Hindlimb muscle (tissue), 1 donor: ENCODE measurements at regions not wholly inside any gene's neighbourhood (a gene's known extent, or its start where the extent isn't known, plus 50 kb on each side); places are given as distances from the start of the nearest gene placed in this dataset.

Source experiments
- DNase-seq: peaks from one replicate; pipeline ENCODE4 v3.0.0-alpha.2; 2013

GRCh38 chr11:22491555-22492225 is 133.9 kb downstream of the FANCF start:
- DNase-seq, result peak; percentile 26

- DNase-seq, result no peak
These were observed 142.0 kb downstream of the SLC17A6 start for GRCh38 chr11:22479971-22480720.

- peak; percentile 79 for DNase-seq
These were observed 141.0 kb downstream of the SLC17A6 start for GRCh38 chr11:22479208-22479607.

GRCh38 chr11:22478169-22478568 is 140.0 kb downstream of the SLC17A6 start:
- no peak for DNase-seq

GRCh38 chr11:22477312-22477711 is 139.1 kb downstream of the SLC17A6 start:
- DNase-seq, result no peak

- no peak for DNase-seq
These were observed 138.4 kb downstream of the SLC17A6 start for GRCh38 chr11:22476589-22476988.

- no peak for DNase-seq
These were observed 136.4 kb downstream of the SLC17A6 start for GRCh38 chr11:22474616-22475015.

GRCh38 chr11:22473586-22473985 is 135.4 kb downstream of the SLC17A6 start:
- no peak for DNase-seq

GRCh38 chr11:22472306-22472705 is 134.1 kb downstream of the SLC17A6 start:
- no peak for DNase-seq

- no peak for DNase-seq
These were observed 133.2 kb downstream of the SLC17A6 start for GRCh38 chr11:22471385-22471784.

GRCh38 chr11:22467741-22468140 is 129.6 kb downstream of the SLC17A6 start:
- no peak for DNase-seq

- DNase-seq, result no peak
These were observed 129.1 kb downstream of the SLC17A6 start for GRCh38 chr11:22467248-22467647.

GRCh38 chr11:22466809-22467208 is 128.6 kb downstream of the SLC17A6 start:
- peak; percentile 51 for DNase-seq

GRCh38 chr11:22466351-22466750 is 128.2 kb downstream of the SLC17A6 start:
- DNase-seq, result no peak

GRCh38 chr11:22465620-22466019 is 127.4 kb downstream of the SLC17A6 start:
- DNase-seq, result no peak

GRCh38 chr11:22461626-22462025 is 123.4 kb downstream of the SLC17A6 start:
- DNase-seq, result no peak

- DNase-seq, result no peak
These were observed 122.0 kb downstream of the SLC17A6 start for GRCh38 chr11:22460181-22460580.

GRCh38 chr11:22459048-22459447 is 120.9 kb downstream of the SLC17A6 start:
- no peak for DNase-seq

- no peak for DNase-seq
These were observed 120.0 kb downstream of the SLC17A6 start for GRCh38 chr11:22458161-22458560.

- no peak for DNase-seq
These were observed 119.0 kb downstream of the SLC17A6 start for GRCh38 chr11:22456993-22457762.

- no peak for DNase-seq
These were observed 116.4 kb downstream of the SLC17A6 start for GRCh38 chr11:22454461-22455090.

GRCh38 chr11:22449441-22449840 is 111.3 kb downstream of the SLC17A6 start:
- DNase-seq, result no peak

GRCh38 chr11:22444076-22444475 is 105.9 kb downstream of the SLC17A6 start:
- DNase-seq, result peak; percentile 57
